HG03097 (cell line): ENCODE measurements at regions not wholly inside any gene's neighbourhood (a gene's known extent, or its start where the extent isn't known, plus 50 kb on each side); places are given as distances from the start of the nearest gene placed in this dataset.

Source experiments
- ATAC-seq: cut with Tn5 transposase; IDR thresholded peaks from one replicate; pipeline ENCODE4 v1.9.1; 2021; ENCODE audit not compliant: unreplicated experiment, low FRiP score

DNA sequence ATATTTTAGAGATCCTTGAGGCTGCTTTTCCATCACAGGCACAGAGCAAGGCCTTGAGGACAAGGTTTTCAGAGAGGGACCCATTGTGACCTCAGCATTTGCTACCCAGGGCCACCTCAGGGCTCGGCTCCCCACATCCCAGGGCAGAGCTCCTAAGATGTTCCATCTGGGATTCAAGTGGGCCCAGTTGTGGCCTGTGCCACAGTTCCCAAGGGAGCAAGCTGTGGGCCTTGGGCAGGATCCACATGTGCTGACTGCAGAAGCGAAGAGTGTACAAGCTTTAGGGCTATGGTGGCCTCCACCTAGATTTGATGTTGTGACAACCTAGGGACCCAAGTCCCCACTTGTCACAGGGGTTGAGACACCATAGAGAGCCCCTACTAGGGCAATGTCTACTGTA is 608.1 kb downstream of the HACE1 start:
- ATAC-seq, result no peak

DNA sequence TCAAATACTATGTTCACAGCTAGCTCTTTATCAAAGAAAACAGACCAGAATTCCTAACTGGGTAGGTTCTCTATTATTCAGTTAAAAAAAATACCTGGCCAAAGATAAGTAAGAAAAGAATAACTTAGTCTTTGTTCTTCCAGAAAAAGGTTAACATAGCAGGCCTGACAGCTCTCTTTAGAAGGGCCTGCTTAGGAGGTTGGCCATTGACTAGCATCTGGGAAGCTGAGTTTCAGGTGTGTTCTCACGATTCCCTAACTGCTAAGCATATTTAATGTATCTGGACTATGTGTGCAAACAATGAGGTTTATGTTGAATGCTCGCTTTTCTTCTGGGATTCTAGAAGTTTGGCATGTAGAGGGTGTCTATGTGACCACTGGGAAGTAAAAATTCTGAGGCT is 618.9 kb downstream of the HACE1 start:
- ATAC-seq, result no peak

DNA sequence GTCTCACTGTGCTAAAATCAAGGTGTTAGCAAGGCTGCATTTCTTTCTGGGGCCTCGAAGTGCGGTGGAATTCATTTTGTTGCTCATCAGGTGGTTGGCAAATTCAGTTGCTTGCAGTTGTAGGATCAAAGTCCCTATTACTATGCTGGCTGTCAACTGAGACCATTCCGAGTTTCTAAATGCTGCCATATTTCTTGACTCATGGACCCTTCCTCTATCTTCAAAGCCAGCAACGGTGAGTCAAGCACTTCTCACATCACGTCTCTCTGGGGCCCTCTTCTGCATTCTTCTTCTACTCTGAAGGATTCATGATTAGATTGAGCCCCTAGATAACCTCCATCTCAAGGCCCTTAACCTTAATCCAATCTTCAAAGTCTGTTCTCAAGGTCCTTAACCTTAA is 619.7 kb downstream of the HACE1 start:
- no peak for ATAC-seq

DNA sequence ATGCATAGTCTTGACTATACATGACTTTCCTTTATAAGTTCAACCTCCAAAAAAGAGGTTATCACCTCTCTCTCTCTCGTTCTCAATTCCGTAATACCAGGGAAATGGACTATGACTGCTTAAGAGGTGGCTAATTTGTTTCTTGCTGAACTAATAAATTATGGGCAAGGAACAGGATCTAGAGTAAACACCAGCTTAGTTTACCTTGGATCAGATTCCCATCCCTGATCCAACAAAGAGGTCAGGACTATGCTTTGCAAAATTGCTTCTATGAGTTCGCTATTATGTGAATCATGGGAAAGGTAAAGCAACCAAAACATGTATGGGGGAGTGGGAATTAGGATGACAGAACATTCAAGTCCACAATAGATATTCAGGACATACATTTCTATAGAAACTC is 630.7 kb downstream of the HACE1 start:
- no peak for ATAC-seq

DNA sequence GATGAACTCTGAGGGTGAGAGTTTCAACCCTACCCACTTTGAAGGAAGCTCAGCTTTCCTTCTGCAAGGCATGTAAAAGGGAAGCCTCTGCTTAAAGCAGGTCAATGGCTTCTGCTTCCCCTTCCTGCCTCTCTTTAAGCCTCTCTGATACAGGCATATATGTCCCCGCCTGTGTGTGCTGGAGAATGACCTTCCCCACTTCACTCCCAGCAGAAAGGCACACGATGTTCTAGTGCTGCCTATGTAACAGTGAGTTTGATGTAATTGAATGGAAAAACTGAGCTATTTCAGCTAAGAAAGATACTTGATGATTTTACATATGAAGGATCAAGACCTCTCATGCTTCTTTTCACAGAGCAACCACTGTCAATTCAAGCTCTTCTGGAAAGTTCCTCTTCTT is 632.2 kb downstream of the HACE1 start:
- ATAC-seq, result no peak

DNA sequence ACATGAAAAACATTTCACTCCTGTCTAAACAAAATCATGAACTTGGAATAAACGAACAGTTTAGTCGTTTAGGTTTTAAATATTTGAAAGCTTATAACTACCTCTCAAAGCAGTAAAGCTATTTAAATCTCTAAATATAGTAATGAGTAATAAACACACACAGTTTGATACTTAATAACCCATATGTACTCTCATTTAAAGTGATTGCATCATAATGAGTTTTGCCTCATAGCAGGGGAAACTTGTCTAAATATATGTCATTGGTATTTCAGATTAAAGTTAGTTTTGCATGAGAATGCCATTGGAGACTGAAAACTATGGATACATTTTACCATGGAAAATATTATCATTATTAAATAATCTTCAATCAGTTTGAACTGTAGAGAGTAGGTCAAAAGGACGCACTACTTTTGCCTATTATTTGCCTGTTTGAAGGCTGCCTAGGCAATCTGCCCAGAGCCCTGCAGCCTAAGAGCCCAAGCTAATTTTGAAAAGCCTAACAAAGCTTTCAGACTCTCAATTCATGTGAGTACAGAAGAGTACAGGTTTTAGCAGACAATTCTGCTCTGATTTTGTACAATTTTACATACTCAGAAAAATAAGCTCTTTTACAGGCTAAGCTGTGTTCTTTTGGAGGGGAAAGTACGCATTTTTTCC is 632.8 kb downstream of the HACE1 start:
- ATAC-seq, result no peak

DNA sequence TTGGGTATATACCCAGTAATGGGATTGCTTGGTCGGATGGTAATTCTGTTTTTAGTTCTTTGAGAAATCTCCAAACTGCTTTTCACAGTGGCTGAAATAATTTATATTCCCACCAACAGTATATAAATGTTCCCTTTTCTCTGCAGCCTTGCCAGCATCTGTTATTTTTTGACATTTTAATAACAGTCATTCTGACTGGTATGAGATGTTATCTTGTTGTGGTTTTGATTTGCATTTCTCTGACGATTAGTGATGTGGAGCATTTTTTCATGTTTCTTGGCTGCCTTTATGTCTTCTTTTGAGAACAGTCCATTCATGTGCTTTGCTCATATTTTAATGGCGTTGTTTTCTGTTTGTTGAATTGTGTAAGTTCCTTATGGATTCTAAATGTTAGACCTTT is 641.6 kb downstream of the HACE1 start:
- no peak for ATAC-seq

DNA sequence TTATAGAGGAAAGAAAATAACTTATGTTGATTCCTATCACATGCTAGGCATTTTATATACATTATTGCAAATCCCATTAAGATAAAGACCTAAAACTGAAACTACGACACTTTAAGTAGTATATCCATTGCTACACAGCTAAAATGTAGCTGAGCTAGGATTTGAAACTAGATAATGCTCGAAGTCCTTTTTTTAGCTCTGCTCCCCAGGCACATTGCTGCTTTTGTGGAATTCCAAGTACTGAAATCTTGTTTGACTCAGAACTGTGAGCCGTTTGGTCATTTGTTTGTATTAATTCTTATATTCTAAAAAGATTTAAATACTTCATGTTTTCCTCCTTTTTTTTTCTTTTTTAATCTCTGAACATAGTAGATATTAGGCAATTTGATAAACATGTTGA is 644.8 kb downstream of the HACE1 start:
- ATAC-seq, result no peak

DNA sequence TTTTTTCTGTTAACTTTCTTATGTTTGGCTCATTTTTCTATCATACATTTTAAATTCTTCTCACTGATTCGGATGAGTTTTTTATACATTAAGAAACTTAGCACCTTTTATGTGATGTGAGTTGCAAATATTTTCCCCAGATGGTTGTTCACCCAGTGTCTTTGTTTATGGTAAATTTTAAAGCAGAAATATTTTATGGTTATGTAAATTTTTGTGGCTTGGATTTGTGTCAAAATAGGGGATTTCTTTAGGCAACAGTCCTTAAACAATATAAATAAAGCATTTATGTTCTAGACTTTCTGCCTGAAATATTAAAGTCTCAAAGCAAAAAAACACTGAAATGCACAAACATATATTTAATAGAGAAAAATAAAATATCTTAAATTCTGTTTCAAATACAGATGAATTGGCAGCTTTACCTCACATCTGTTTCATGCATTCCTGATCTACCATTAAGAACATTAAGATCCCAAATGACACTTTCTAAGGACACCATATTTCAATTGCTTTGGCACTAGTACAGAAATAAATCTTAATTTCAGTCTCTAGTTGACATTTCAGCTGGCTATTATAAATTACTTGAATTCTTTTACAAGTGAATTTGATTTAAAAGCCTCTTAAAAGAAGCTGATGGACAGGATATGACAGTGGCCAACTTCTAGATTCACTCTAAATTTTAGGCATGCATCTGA is 646.6 kb downstream of the HACE1 start:
- no peak for ATAC-seq

DNA sequence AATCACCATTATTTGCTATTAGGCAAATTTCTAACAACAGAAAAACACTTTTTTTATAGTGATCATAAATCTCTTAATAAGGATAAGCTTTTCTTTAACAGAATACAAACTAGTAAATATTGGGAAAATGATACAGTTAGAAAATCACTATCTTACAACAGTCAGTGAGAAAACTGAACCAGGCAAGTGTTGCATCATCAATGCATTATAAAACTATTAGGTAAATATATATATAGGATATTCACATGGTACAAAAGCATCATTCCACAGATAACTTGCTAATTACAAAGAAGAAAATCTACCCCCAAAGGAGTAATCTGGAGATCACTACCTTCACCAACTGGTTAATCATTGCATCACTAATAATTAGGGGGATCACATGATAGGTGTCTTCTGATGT is 652.1 kb downstream of the HACE1 start:
- no peak for ATAC-seq

DNA sequence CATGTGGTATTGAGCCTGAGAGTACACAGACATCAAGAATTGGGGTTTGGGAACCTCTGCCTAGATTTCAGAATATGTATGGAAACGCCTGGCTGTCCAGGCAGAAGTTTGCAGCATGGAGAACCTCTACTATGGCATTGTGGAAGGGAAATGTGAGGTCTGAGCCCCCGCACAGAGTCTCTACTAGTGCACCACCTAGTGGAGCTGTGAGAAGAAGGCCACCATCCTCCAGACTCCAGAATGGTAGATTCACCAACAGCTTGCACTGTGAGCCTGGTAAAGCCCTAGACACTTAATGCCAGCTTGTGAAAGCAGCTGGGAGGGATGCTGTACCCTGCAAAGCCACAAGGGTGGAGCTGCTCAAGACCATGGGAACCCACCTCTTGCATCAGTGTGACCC is 658.2 kb downstream of the HACE1 start:
- no peak for ATAC-seq

DNA sequence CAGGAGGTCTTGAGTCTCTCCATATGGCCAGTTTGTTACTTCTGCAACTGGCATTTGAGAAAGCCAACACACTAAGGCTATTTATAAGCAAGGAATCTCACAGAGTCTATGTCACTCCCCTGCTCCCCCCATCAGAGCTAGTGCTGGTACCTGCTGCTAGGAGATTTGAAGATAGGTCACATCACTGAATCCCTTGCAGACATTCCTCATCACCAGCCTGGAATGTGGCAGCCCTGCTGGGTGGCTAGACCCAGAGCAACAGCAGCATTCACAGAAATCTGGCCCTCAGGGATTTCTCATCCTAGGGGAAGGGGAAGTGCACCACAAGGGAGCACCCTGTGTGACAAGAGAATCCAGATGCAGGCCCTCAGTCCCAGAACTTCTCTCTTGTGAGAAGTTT is 672.1 kb downstream of the HACE1 start:
- no peak for ATAC-seq

DNA sequence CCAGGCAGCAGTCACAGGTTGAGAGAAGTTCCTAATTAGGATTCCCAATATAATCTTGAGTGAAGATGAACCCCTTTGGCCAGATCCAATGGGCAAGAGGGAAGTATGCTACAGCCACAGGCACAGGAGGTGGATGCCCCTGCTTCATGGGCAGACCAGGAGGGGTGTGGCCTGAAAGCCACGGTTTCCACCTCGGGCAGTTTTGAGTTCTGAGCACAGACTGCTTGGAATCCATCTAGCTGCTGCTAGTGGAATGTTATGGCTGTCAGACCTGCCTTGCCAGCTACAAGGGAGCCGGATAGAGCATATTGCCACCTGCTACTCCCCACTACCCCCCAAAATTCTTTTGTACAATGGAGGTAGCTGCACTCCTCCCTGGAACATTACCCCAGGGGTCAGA is 672.9 kb downstream of the HACE1 start:
- ATAC-seq, result no peak

DNA sequence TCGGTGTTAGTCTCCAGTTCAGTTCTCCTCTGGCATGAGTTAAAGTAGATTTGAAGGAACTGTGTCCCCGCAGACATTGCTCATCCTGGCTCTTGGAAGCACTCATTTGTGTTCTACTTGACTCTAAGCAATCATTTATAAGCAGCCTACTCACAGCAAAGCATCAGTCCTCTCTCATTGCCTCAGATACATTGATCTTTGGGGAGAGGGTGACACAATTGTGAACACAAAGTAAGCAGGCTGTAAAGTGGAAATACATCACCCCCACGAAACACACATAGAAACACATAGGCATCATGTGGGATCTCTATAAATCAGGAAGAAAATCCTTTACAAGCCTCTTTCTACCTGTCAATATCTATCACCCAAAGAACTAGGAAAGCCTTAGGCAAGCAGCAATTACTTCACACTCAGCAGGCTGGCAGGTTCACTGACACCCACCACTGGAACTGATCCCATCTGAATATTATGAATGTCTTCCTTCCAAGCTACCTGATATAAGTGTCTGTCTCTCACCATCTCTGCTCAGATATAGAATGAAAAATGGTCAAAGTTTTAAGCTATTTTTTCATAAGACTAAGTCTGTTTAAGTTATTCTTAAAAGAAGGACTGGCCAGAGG is 675.8 kb downstream of the HACE1 start:
- ATAC-seq, result no peak

DNA sequence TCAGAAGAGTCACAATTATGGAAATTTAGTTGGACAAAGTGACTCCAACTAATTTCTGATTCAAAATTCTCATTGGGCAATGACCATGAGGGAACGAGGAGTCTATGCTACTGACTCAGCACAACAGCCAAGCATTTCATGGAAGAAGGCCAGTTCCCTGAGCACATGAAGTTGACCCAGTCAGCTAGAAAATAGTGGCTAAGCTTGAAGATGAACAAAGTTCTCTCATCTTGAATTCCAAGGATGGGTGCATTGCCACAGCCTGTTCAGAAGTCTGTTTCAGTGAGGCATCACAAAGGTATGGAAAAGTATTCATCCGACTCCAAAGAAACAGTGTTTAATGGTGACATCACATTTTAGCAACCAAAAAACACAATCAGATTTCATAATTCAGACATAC is 676.9 kb downstream of the HACE1 start:
- ATAC-seq, result no peak

DNA sequence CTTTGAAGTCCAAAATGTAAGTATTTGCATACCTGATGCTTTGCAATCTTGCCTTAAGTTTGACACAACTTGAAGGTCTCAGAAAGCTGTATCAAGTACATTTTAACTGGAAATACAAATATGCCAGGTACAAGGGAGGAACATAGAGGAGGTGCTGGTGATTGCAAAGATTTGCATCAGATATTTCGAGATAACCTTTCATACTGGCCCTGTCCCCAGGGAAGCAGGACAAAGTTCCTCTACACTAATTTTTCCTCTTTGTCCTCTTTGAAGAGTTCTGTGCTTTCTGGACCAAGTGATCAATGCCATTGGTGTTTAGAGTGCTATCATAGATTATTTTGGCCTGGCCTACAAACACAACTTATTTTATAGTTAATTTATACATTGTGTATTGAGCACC is 686.1 kb downstream of the HACE1 start:
- no peak for ATAC-seq

DNA sequence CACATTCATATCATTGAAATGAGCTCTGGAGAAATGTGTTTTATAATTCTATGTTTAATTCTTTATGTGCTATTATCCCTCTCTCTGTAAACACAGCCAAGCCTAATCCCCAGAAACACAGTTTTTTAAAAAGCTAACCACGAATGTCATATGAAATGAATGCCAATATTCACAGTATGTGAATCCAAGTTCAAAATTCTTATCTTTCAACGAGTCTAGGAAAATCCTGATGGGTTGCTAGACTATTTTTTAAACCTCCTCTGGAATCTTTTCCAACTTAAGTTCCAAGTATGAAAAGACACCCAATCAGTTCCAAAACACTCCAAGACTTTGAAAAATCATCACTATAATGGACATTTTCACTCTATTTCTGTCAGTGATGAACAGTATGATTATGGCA is 689.3 kb downstream of the HACE1 start:
- ATAC-seq, result no peak

DNA sequence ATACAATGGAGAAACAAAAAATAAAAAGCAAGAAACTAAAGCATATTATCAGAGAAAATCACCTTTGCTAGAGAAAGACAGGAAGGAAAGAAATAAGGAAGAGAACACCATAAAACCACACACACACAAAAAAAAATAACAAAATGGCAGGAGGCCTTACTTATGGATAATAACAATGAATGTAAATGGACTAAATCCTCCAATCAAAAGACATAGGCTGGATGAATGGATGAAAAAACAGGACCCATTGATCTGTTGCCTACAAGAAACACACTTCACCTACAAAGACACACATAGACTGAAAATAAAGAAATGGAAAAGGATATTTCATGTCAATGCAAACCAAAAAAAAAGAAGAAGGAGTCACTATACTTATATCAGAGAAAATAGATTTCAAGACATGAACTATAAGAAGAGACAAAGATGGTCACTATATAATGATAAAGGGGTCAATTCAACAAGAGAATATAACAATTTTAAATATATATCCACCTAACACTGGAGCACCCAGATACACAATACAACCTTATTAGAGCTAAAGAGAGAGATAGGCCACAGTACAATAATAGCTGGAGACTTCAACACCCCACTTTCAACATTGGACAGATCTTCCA is 693.6 kb downstream of the HACE1 start:
- no peak for ATAC-seq

DNA sequence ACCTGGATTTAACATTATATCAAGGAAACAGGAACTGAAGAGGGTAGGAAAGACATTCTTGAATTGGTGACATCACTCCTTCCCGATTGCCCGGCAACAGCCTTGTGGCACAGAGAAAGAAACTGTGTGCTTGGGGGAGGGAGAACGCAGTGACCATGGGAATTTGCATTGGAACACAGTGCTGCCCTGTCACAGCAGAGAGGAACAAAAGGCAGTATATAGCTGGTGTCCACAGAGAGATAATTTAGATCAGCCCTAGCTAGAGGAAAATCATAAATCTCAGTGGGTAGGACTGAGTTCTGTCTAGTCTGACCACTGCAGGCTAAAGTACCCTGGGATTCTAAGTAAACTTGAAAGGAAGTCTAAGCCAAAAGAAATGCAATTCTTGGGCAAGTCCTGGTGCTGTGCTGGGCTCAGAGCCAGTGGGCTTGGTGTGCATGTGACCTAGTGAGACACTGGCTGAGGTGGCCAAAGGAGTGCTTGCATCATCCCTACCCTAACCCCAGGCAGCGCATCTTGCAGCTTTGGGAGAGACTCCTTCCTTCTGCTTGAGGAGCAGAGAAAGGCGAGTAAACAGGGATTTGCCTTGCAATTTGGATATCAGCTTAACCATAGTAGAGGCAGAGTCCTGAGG is 697.6 kb downstream of the HACE1 start:
- ATAC-seq, result no peak

DNA sequence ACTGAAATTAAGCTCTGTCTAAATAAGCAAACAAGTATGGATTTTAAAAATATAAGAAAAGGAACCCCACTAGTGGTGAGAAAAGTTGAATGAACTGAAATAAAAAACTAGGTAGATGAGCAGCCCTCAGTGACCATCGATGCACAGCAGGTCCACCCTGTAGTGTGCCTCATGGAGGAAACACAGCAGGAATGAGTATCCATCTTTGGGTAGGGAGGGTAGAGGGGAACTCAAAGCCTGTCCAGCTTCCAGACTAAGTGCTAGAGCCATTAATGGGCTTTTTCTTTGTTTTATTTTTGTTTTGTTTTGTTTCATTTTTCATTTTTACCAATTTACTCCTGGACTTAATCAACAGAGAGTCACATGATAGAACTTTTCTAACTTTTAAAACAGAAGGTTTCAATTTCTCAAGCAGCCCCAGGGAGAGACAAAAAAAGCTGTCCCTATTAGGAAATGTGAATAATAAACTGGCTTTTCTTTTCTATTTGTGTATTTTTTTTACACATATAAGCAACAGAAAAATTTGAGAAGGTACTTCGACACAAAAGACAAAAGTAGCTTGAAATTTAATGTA is 700.6 kb downstream of the HACE1 start:
- ATAC-seq, result no peak

DNA sequence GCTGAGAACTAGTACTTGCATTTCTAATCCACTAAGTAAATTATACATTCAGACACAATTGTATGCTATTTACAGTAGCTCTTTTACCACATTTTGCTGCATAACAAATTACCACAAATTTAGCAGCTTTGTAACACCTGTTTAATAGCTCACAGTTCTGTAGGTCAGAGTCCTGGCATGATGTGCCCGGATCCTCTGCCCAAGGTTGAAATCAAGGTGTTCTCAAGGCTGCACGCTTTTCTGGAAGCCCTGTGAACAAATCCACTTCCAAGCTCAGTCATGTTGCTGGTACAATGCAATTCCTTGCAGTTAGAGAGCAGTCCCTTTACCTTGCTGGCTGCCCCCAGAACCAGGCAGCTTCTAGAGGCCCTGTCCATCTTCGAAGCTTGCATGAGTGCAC is 716.0 kb downstream of the HACE1 start:
- no peak for ATAC-seq
